ENCODE measurements at regions not wholly inside any gene's neighbourhood (a gene's known extent, or its start where the extent isn't known, plus 50 kb on each side); places are given as distances from the start of the nearest gene placed in this dataset.
A peak's percentile ranks its signal among the peaks of the same experiment; 100 is the strongest.

DNA sequence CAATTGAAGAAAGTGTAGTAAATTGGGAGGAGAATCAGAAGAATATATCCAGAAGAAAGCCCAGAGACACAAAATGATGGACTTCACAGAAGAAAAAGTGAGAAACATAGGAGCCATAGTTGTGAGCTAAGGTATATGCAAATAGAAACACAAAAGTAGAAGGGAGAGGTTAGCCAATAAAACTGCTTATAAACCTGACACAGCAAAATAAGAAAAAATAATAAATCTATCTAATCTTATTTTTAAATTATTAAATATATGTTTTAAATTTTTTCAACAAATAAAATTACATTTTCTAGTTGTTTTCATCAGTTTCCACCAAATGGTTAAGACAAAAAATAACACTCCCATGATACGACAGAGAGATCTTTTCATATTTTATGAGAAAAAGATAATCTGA, 903.5 kb downstream of the DNAJB9 start:
- no peak overlapping the region for H2AFZ ChIP-seq (ENCODE audit: low read length)
- H3K9ac ChIP-seq (ENCODE audit: insufficient read depth, low read depth, low read length), result no peak overlapping the region
- ATAC-seq (no peak), FAIRE-seq (no peak), DNase-seq (ENCODE audit: low spot score) (no peak)
- 2% methylated on average over 1 of the region's 1 CpG for WGBS (ENCODE audit: low lambda C conversion rate)
- H3K27me3 ChIP-seq (ENCODE audit: control insufficient read depth in 1 of 2, insufficient read depth in 2 of 2, low read length in 2 of 2), result no peaks in the 10 kb centered on the region
- no peaks in the 10 kb centered on the region for H3K9me3 ChIP-seq (ENCODE audit: low read length)
- CTCF ChIA-PET (ENCODE audit: low intra/inter-chr PET ratio, low total read pairs), result no interaction called here
- no peaks in the 10 kb centered on the region for H3K4me1 ChIP-seq (ENCODE audit: insufficient read depth, low read length)
- no peaks in the 10 kb centered on the region for H3K79me2 ChIP-seq (ENCODE audit: insufficient read depth, low read length)
- no peak overlapping the region for H3K4me3 ChIP-seq (replicated peaks in 1 of 3; ENCODE audit: insufficient read depth in 1 of 3, low read depth in 2 of 3, low read length in 3 of 3)
- in situ Hi-C loops (cut with HindIII; ENCODE audit: extremely low pct_ligation_motif_present, low pct_unique_long_range_greater_than_20kb), result no loop called here
- no peaks in the 10 kb centered on the region for H3K36me3 ChIP-seq (replicated peaks in 1 of 2; ENCODE audit: control insufficient read depth in 1 of 2, insufficient read depth in 2 of 2, low read length in 2 of 2)
- no TSS peak for BruUV-seq (replicated peaks)
- POLR2A ChIA-PET, result no interaction called here
- intact Hi-C loops (cut with micrococcal nuclease; ENCODE audit: unreplicated experiment), result no loop called here
- H4K20me1 ChIP-seq (ENCODE audit: insufficient read depth, low read length), result no peaks in the 10 kb centered on the region
- TF ChIP-seq ISX (CRISPR knock-in tag; conservative IDR thresholded peaks at IDR 0.05) (no peak), SMAD3 (CRISPR knock-in tag; IDR thresholded peaks at IDR 0.05) (no peak), ZNF256 (CRISPR knock-in tag; conservative IDR thresholded peaks at IDR 0.05) (no peak), MAFK (conservative IDR thresholded peaks at IDR 0.05 in 1 of 2, IDR thresholded peaks at IDR 0.05 in 1 of 2; ENCODE audit: low read length in 2 of 2) (peak; percentile 4 to 50; a peak in 2 of 4 replicates)
- TF ChIP-seq, protein P1, sequence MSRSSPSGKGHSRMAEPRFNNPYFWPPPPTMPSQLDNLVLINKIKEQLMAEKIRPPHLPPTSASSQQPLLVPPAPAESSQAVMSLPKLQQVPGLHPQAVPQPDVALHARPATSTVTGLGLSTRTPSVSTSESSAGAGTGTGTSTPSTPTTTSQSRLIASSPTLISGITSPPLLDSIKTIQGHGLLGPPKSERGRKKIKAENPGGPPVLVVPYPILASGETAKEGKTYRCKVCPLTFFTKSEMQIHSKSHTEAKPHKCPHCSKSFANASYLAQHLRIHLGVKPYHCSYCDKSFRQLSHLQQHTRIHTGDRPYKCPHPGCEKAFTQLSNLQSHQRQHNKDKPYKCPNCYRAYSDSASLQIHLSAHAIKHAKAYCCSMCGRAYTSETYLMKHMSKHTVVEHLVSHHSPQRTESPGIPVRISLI (CRISPR knock-in tag; IDR thresholded peaks at IDR 0.05; ENCODE audit: borderline replicate concordance), result no peak
- TF ChIP-seq, protein P2, sequence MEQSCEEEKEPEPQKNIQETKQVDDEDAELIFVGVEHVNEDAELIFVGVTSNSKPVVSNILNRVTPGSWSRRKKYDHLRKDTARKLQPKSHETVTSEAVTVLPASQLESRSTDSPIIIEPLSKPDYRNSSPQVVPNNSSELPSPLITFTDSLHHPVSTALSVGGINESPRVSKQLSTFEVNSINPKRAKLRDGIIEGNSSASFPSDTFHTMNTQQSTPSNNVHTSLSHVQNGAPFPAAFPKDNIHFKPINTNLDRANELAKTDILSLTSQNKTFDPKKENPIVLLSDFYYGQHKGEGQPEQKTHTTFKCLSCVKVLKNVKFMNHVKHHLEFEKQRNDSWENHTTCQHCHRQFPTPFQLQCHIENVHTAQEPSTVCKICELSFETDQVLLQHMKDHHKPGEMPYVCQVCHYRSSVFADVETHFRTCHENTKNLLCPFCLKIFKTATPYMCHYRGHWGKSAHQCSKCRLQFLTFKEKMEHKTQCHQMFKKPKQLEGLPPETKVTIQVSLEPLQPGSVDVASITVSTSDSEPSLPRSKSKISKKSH (CRISPR knock-in tag; IDR thresholded peaks at IDR 0.05; ENCODE audit: borderline replicate concordance), result no peak
- H3K4me2 ChIP-seq (ENCODE audit: low read depth, low read length), result no peak overlapping the region
- H3K27ac ChIP-seq (ENCODE audit: extremely low read length, insufficient read depth, low read length), result no peak overlapping the region

DNA sequence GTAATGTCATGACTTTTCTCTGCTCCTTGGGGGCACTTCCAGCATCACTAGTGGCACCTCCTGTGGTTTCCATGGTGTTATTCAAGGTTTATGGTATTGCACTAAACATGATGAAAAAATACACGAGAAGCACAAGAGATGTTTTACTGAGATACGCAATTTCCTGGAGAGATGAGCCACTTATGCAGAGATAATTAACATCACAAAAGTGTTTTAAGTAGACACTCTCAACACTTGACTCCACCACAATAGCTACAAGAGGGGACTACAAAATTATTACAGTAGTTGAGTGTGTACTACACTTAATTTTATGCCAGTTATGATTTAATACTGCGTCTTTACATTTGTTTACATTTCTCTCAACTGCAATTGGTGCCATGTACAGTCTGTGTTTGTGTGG, 906.7 kb downstream of the DNAJB9 start:
- FAIRE-seq, result no peak
- no peaks in the 10 kb centered on the region for H4K20me1 ChIP-seq (ENCODE audit: insufficient read depth, low read length)
- H3K4me2 ChIP-seq (ENCODE audit: low read depth, low read length), result no peak overlapping the region
- no peaks in the 10 kb centered on the region for H3K36me3 ChIP-seq (replicated peaks in 1 of 2; ENCODE audit: control insufficient read depth in 1 of 2, insufficient read depth in 2 of 2, low read length in 2 of 2)
- ChIA-PET CTCF (ENCODE audit: low intra/inter-chr PET ratio, low total read pairs) (no interaction called here), POLR2A (no interaction called here)
- no peak overlapping the region for H3K4me3 ChIP-seq (replicated peaks in 1 of 3; ENCODE audit: insufficient read depth in 1 of 3, low read depth in 2 of 3, low read length in 3 of 3)
- H2AFZ ChIP-seq (ENCODE audit: low read length), result no peak overlapping the region
- no peak for DNase-seq (ENCODE audit: low spot score)
- no TSS peak for BruUV-seq (replicated peaks)
- H3K27me3 ChIP-seq (ENCODE audit: control insufficient read depth in 1 of 2, insufficient read depth in 2 of 2, low read length in 2 of 2), result no peaks in the 10 kb centered on the region
- intact Hi-C loops (cut with micrococcal nuclease; ENCODE audit: unreplicated experiment) (no loop called here), in situ Hi-C loops (cut with HindIII; ENCODE audit: extremely low pct_ligation_motif_present, low pct_unique_long_range_greater_than_20kb) (no loop called here)
- no peak for ATAC-seq
- no peak overlapping the region for H3K27ac ChIP-seq (ENCODE audit: extremely low read length, insufficient read depth, low read length)
- no peak overlapping the region for H3K9ac ChIP-seq (ENCODE audit: insufficient read depth, low read depth, low read length)
- H3K79me2 ChIP-seq (ENCODE audit: insufficient read depth, low read length), result no peaks in the 10 kb centered on the region
- no peaks in the 10 kb centered on the region for H3K9me3 ChIP-seq (ENCODE audit: low read length)
- H3K4me1 ChIP-seq (ENCODE audit: insufficient read depth, low read length), result no peaks in the 10 kb centered on the region
- 27% methylated on average over 3 of the region's 3 CpGs for WGBS (ENCODE audit: low lambda C conversion rate)
- TF ChIP-seq ZNF10 (CRISPR knock-in tag; IDR thresholded peaks at IDR 0.05; ENCODE audit: borderline replicate concordance, low read depth), result no peak
- TF ChIP-seq SMAD9 (CRISPR knock-in tag; IDR thresholded peaks at IDR 0.05), result no peak
- TF ChIP-seq ZSCAN29 (CRISPR knock-in tag; conservative IDR thresholded peaks at IDR 0.05), result no peak
- TF ChIP-seq CCAR2 (optimal IDR thresholded peaks at IDR 0.05; ENCODE audit: low read depth, low read length), result no peak
- TF ChIP-seq, protein P3, sequence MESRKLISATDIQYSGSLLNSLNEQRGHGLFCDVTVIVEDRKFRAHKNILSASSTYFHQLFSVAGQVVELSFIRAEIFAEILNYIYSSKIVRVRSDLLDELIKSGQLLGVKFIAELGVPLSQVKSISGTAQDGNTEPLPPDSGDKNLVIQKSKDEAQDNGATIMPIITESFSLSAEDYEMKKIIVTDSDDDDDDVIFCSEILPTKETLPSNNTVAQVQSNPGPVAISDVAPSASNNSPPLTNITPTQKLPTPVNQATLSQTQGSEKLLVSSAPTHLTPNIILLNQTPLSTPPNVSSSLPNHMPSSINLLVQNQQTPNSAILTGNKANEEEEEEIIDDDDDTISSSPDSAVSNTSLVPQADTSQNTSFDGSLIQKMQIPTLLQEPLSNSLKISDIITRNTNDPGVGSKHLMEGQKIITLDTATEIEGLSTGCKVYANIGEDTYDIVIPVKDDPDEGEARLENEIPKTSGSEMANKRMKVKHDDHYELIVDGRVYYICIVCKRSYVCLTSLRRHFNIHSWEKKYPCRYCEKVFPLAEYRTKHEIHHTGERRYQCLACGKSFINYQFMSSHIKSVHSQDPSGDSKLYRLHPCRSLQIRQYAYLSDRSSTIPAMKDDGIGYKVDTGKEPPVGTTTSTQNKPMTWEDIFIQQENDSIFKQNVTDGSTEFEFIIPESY (CRISPR knock-in tag; IDR thresholded peaks at IDR 0.05), result no peak
- no peak for TF ChIP-seq SP5 (CRISPR knock-in tag; IDR thresholded peaks at IDR 0.05; ENCODE audit: borderline replicate concordance, low read depth)
- TF ChIP-seq, protein P4, sequence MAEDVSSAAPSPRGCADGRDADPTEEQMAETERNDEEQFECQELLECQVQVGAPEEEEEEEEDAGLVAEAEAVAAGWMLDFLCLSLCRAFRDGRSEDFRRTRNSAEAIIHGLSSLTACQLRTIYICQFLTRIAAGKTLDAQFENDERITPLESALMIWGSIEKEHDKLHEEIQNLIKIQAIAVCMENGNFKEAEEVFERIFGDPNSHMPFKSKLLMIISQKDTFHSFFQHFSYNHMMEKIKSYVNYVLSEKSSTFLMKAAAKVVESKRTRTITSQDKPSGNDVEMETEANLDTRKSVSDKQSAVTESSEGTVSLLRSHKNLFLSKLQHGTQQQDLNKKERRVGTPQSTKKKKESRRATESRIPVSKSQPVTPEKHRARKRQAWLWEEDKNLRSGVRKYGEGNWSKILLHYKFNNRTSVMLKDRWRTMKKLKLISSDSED (CRISPR knock-in tag; IDR thresholded peaks at IDR 0.05), result no peak
- no peak for TF ChIP-seq ZNF333 (CRISPR knock-in tag; IDR thresholded peaks at IDR 0.05; ENCODE audit: borderline replicate concordance)
